Stomach (tissue), 8 donors: ENCODE measurements at regions not wholly inside any gene's neighbourhood (a gene's known extent, or its start where the extent isn't known, plus 50 kb on each side); places are given as distances from the start of the nearest gene placed in this dataset.

ENCODE experiments used
- DNase-seq, 2 donors: peaks; one replicate each; pipeline versions ENCODE4 v3.0.0 to v3.0.0-alpha.2; 2013 to 2019
- H3K27ac ChIP-seq, 5 donors: fragments of 200-600 bp in 4 of 5; sonication (generic) in 4 of 5; one replicate each; pipeline ENCODE4 v1.5.1; 2013 to 2019; ENCODE audit warnings: mild to moderate bottlenecking in 1 of 5, moderate library complexity in 1 of 5
- H3K27me3 ChIP-seq, 3 donors: fragments of 200-600 bp; sonication (generic); one replicate each; pipeline ENCODE4 v1.5.1; 2017 to 2019; ENCODE audit warnings: mixed run types in 1 of 3
- H3K36me3 ChIP-seq, 4 donors: fragments of 200-600 bp; sonication (generic); 1 replicate in 3 of 4; 2 replicates in 1 of 4; pipeline ENCODE4 v1.5.1; 2016 to 2019
- H3K4me1 ChIP-seq, 4 donors: fragments of 200-600 bp; sonication (generic); one replicate each; pipeline ENCODE4 v1.5.1; 2016 to 2019
- H3K4me3 ChIP-seq, 4 donors: fragments of 200-600 bp; sonication (generic) in 3 of 4; one replicate each; pipeline ENCODE4 v1.5.1; 2016 to 2019; ENCODE audit warnings: mild to moderate bottlenecking in 1 of 4
- H3K9me3 ChIP-seq, 4 donors: fragments of 200-600 bp; sonication (generic); one replicate each; pipeline ENCODE4 v1.5.1; 2016 to 2019
- EP300 ChIP-seq: sonication (generic); formaldehyde crosslinking; IDR thresholded peaks from one replicate; pipeline ENCODE4 v1.6.1; 2017; ENCODE audit warnings: antibody characterized with exemption
- POLR2A ChIP-seq, 4 donors: fragments of 450-650 bp; IDR thresholded peaks; one replicate each; pipeline ENCODE4 v1.6.1; 2016; ENCODE audit warnings: antibody characterized with exemption in 4 of 4, control low read depth in 2 of 4, mild to moderate bottlenecking in 1 of 4, moderate library complexity in 1 of 4
- POLR2AphosphoS5 ChIP-seq, 3 donors: sonication (generic); formaldehyde crosslinking; IDR thresholded peaks; one replicate each; pipeline ENCODE4 v1.6.1; 2016; ENCODE audit warnings: antibody characterized with exemption in 3 of 3
- WGBS, 5 donors: extraction: QIAGEN DNeasy Blood & Tissue Kit in 3 of 5; methylation state at CpG; one replicate each; pipeline versions ENCODE4 v1.1.5 to v1.1.7; 2013 to 2018; 5-methylcytosine and 5-hydroxymethylcytosine counted together
- intact Hi-C: fragments of 100-400 bp; cut with DNase I; formaldehyde crosslinking; loops from one replicate; pipeline ENCODE4 v1.15.1; 2023; ENCODE audit warnings: low total_unique reads
- TF ChIP-seq, protein P1 (sequence below), 7 experiments: fragments of 450-650 bp in 4 of 7; fragments of 200-600 bp in 3 of 7; sonication (generic) in 3 of 7; IDR thresholded peaks; one replicate each; pipeline ENCODE4 v1.5.1; 2016 to 2019; ENCODE audit warnings: antibody characterized with exemption in 7 of 7, control low read depth in 2 of 7, mild to moderate bottlenecking in 1 of 7
- donor health status: healthy with polysubstance abuse.
- donor health status: Bipolar disorder and iron deficiency.
- donor health status: healthy.

DNA sequence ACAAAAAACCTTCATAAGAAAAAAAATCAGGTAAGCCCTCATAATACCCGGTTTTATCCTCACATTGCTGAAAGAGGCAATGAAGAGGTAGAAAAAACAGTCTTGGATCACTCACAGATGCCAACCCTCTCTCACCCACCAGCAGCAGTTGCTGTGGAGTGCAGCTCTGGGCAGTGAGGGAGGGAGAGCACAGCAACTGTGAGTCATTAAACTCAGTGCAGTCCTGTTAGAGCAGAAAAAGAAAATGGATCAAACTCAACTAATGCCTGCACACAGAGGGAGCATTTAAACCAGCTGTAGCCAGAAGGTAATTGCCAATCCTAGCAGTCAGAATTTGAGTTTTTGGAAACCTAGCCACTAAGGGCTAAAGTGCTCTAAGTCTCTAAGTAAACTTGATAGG lies 1050.6 kb upstream of the ALCAM start:
- no peak overlapping the region for H3K27ac ChIP-seq
- 55 to 83% (median 69%) methylated on average over 1 of the region's 1 CpG for WGBS, 5 donors
- H3K4me1 ChIP-seq, result no peaks in the 10 kb centered on the region
- no peak for DNase-seq
- no peak overlapping the region for H3K4me3 ChIP-seq
- TF ChIP-seq, protein P1, sequence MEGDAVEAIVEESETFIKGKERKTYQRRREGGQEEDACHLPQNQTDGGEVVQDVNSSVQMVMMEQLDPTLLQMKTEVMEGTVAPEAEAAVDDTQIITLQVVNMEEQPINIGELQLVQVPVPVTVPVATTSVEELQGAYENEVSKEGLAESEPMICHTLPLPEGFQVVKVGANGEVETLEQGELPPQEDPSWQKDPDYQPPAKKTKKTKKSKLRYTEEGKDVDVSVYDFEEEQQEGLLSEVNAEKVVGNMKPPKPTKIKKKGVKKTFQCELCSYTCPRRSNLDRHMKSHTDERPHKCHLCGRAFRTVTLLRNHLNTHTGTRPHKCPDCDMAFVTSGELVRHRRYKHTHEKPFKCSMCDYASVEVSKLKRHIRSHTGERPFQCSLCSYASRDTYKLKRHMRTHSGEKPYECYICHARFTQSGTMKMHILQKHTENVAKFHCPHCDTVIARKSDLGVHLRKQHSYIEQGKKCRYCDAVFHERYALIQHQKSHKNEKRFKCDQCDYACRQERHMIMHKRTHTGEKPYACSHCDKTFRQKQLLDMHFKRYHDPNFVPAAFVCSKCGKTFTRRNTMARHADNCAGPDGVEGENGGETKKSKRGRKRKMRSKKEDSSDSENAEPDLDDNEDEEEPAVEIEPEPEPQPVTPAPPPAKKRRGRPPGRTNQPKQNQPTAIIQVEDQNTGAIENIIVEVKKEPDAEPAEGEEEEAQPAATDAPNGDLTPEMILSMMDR (IDR thresholded peaks at IDR 0.05), result no peak
- no peak for TF ChIP-seq POLR2AphosphoS5 (IDR thresholded peaks at IDR 0.05)
- TF ChIP-seq POLR2A (IDR thresholded peaks at IDR 0.05), result no peak
- TF ChIP-seq EP300, result no peak
- intact Hi-C loops, result no loop called here
- H3K9me3 ChIP-seq, result peaks cover 0 to 21% (median 3%) of the 10 kb centered on the region in 4 donors
- H3K36me3 ChIP-seq, result no peaks in the 10 kb centered on the region
- no peaks in the 10 kb centered on the region for H3K27me3 ChIP-seq

DNA sequence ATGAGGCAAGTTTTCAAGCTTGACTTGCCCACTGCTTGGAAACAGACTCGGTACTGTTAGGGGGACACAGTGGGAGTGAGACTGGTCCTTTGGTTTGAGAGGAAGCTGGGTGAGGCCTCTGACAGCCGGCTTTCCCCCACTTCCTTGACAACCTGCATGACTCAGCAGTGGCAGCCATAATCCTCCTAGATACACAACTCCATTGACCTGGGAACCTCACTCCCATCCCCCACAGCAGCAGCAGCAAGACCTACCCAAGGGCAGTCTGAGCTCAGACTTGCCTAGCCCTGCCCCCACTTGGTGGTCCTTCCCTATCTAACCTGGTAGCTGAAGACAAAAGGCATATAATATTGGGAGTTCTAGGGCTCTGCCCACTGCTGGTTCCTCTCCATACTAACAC lies 1043.5 kb upstream of the ALCAM start:
- H3K9me3 ChIP-seq, result peaks cover 0 to 35% (median 10%) of the 10 kb centered on the region in 4 donors
- TF ChIP-seq EP300 (no peak), POLR2A (IDR thresholded peaks at IDR 0.05) (no peak), POLR2AphosphoS5 (IDR thresholded peaks at IDR 0.05) (no peak)
- TF ChIP-seq, protein P1 (IDR thresholded peaks at IDR 0.05), result no peak
- H3K27me3 ChIP-seq, result no peaks in the 10 kb centered on the region
- H3K27ac ChIP-seq, result no peak overlapping the region
- 49 to 70% (median 60%) methylated on average over 2 of the region's 2 CpGs for WGBS, 5 donors
- no peaks in the 10 kb centered on the region for H3K4me1 ChIP-seq
- no peaks in the 10 kb centered on the region for H3K36me3 ChIP-seq
- no peak overlapping the region for H3K4me3 ChIP-seq
- no peak for DNase-seq
- intact Hi-C loops, result no loop called here

DNA sequence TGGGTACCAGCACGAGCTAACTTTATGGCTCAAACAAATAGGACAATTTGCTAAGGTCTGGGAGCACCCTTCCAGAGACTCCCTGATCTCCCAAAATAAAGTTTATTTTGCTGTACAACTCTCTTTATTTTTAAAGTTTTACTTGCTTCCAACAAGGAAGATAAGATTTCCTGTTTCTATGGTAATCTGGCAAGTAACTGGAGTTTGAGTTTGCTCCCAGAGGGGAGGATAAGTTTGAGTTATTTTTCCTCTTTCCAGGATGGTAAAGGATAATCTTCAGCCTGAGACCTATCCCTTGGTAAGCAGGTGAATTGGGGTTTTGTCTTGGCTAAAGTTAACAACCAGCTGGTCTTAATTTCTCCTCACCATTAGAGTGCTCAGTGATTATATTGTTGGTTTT lies 1019.4 kb upstream of the ALCAM start:
- H3K36me3 ChIP-seq, result no peaks in the 10 kb centered on the region
- WGBS, 5 donors, result 28 to 53% (median 37%) methylated on average over 1 of the region's 1 CpG
- H3K4me1 ChIP-seq, result no peaks in the 10 kb centered on the region
- no peaks in the 10 kb centered on the region for H3K27me3 ChIP-seq
- H3K9me3 ChIP-seq, result no peaks in the 10 kb centered on the region
- H3K4me3 ChIP-seq, result no peak overlapping the region
- TF ChIP-seq, protein P1 (IDR thresholded peaks at IDR 0.05), result no peak
- no peak for TF ChIP-seq POLR2AphosphoS5 (IDR thresholded peaks at IDR 0.05)
- no peak for TF ChIP-seq EP300
- peak in 1 of 2 donors; percentile 12 for DNase-seq
- intact Hi-C loops, result no loop called here
- no peak overlapping the region for H3K27ac ChIP-seq

DNA sequence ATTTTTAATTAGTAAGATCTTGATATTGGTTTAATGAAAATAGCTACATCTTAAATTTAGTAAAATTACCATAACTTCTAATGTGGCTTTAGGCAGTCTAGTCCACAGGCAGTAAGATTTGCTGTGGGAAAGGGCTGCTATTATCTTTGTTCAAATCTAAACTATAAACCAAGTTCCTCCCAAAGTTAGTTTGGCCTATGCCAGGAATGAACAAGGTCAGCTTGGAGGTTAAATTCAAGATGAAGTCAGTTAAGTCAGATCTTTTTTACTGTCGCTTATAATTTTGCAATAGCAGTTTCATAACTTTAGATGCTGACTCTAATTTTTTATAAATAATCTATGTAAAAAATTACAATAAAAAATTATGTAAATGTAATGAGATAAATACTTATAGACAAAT lies 1016.9 kb upstream of the ALCAM start:
- H3K9me3 ChIP-seq, result no peaks in the 10 kb centered on the region
- no peaks in the 10 kb centered on the region for H3K4me1 ChIP-seq
- no peaks in the 10 kb centered on the region for H3K36me3 ChIP-seq
- WGBS, 5 donors, result 82 to 91% (median 86%) methylated on average over 1 of the region's 1 CpG
- no peak overlapping the region for H3K27ac ChIP-seq
- no peaks in the 10 kb centered on the region for H3K27me3 ChIP-seq
- H3K4me3 ChIP-seq, result no peak overlapping the region
- TF ChIP-seq, protein P1 (IDR thresholded peaks at IDR 0.05), result no peak
- TF ChIP-seq POLR2A (IDR thresholded peaks at IDR 0.05) (no peak), EP300 (no peak), POLR2AphosphoS5 (IDR thresholded peaks at IDR 0.05) (no peak)
- intact Hi-C loops, result no loop called here
- no peak for DNase-seq
